A673 (cell line): ENCODE measurements at regions not wholly inside any gene's neighbourhood (a gene's known extent, or its start where the extent isn't known, plus 50 kb on each side); places are given as distances from the start of the nearest gene placed in this dataset.

ENCODE experiments used
- BruUV-seq: library from RNA; stranded (reverse); fragments of 400-500 nt; replicated peaks from 2 replicates; lab custom pipeline; 2021; lab: Mats Ljungman, UMichigan
- CTCF ChIA-PET: fragments of 300-600 bp; sonication (Branson Sonifier 250); formaldehyde crosslinking; loops from one replicate; lab custom pipeline; 2022; ENCODE audit warnings: antibody characterized with exemption; lab: Charles Lee
- POLR2A ChIA-PET: fragments of 300-600 bp; sonication (Branson Sonifier 250); formaldehyde crosslinking; loops from one replicate; lab custom pipeline; 2022; ENCODE audit warnings: antibody characterized with exemption; ENCODE audit not compliant: low non-redundant PET; lab: Charles Lee
- DNase-seq: peaks from one replicate; pipeline ENCODE4 v3.0.0-alpha.2; 2015; ENCODE audit warnings: low spot score
- H3K27ac ChIP-seq: fragments of 200-600 bp; sonication (generic); 2 replicates; pipeline ENCODE4 v1.5.1; 2016; ENCODE audit warnings: mixed run types, low read depth, mild to moderate bottlenecking, mixed read lengths, antibody characterized with exemption, low read length; ENCODE audit not compliant: poor library complexity, severe bottlenecking
- H3K27me3 ChIP-seq: fragments of 200-600 bp; sonication (generic); replicated peaks from 2 replicates; pipeline ENCODE4 v1.6.1; 2017; ENCODE audit warnings: mixed run types, low read depth, mild to moderate bottlenecking, mixed read lengths, antibody characterized with exemption, low read length; ENCODE audit not compliant: insufficient read depth, poor library complexity
- H3K36me3 ChIP-seq: fragments of 200-600 bp; sonication (generic); 2 replicates; pipeline ENCODE4 v1.6.1; 2016; ENCODE audit warnings: mixed run types, mild to moderate bottlenecking, mixed read lengths, antibody characterized with exemption, low read length; ENCODE audit not compliant: insufficient read depth, poor library complexity, severe bottlenecking
- H3K4me1 ChIP-seq: fragments of 200-600 bp; sonication (generic); 2 replicates; pipeline ENCODE4 v1.6.1; 2017; ENCODE audit warnings: mixed run types, mild to moderate bottlenecking, mixed read lengths, antibody characterized with exemption, low read length; ENCODE audit not compliant: insufficient read depth, poor library complexity, severe bottlenecking
- H3K4me3 ChIP-seq: fragments of 200-600 bp; sonication (generic); 2 replicates; pipeline ENCODE4 v1.5.1; 2016; ENCODE audit warnings: low read depth, mixed run types, mild to moderate bottlenecking, mixed read lengths, low read length; ENCODE audit not compliant: poor library complexity, severe bottlenecking
- H3K9me3 ChIP-seq: fragments of 200-600 bp; sonication (generic); 2 replicates; pipeline ENCODE4 v1.6.1; 2016; ENCODE audit warnings: mixed run types, low read depth, mild to moderate bottlenecking, mixed read lengths, antibody characterized with exemption, low read length; ENCODE audit not compliant: poor library complexity, severe bottlenecking
- EZH2 ChIP-seq: fragments of 200-600 bp; sonication (generic); IDR thresholded peaks from 2 replicates; pipeline ENCODE4 v1.6.1; 2017; ENCODE audit warnings: borderline replicate concordance, low read depth, mild to moderate bottlenecking, mixed read lengths, antibody characterized with exemption, low read length; ENCODE audit not compliant: poor library complexity, severe bottlenecking
- intact Hi-C: fragments of 100-400 bp; cut with micrococcal nuclease; formaldehyde crosslinking; loops from one replicate; pipeline ENCODE4 v1.10.0; 2022; ENCODE audit not compliant: unreplicated experiment
- TF ChIP-seq, protein P1 (sequence below): fragments of 300-800, 200-600 bp; sonication (generic); conservative IDR thresholded peaks from 2 replicates; pipeline ENCODE4 v1.5.1; 2017; ENCODE audit warnings: low read depth, mild to moderate bottlenecking, antibody characterized with exemption, low read length, moderate library complexity, mixed read lengths

GRCh38 chr3:25097023-25097422, 331.0 kb upstream of the RARB start:
- ChIA-PET CTCF (no interaction called here), POLR2A (no interaction called here)
- intact Hi-C loops: loop anchor here (10.0 kb wide), 1 partner anchor 498 kb away; no protein-coding TSS in a partner anchor

GRCh38 chr3:25099666-25100065, 328.4 kb upstream of the RARB start:
- no peak for TF ChIP-seq EZH2
- TF ChIP-seq, protein P1, sequence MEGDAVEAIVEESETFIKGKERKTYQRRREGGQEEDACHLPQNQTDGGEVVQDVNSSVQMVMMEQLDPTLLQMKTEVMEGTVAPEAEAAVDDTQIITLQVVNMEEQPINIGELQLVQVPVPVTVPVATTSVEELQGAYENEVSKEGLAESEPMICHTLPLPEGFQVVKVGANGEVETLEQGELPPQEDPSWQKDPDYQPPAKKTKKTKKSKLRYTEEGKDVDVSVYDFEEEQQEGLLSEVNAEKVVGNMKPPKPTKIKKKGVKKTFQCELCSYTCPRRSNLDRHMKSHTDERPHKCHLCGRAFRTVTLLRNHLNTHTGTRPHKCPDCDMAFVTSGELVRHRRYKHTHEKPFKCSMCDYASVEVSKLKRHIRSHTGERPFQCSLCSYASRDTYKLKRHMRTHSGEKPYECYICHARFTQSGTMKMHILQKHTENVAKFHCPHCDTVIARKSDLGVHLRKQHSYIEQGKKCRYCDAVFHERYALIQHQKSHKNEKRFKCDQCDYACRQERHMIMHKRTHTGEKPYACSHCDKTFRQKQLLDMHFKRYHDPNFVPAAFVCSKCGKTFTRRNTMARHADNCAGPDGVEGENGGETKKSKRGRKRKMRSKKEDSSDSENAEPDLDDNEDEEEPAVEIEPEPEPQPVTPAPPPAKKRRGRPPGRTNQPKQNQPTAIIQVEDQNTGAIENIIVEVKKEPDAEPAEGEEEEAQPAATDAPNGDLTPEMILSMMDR: no peak
- CTCF ChIA-PET: no interaction called here
- intact Hi-C loops: loop anchor here (10.0 kb wide), 1 partner anchor 495 kb away; no protein-coding TSS in a partner anchor
- Histone ChIP-seq H3K4me3 (no peak overlapping the region), H3K9me3 (no peaks in the 10 kb centered on the region), H3K27me3 (peaks cover 13% of the 10 kb centered on the region), H3K27ac (no peak overlapping the region), H3K36me3 (no peaks in the 10 kb centered on the region), H3K4me1 (no peaks in the 10 kb centered on the region)
- POLR2A ChIA-PET: no interaction called here
- no TSS peak for BruUV-seq
- no peak for DNase-seq

More at GRCh38 chr3:25097023-25097422, 331.0 kb upstream of the RARB start:
- no peak for DNase-seq
- Histone ChIP-seq H3K27ac (no peak overlapping the region), H3K4me1 (no peaks in the 10 kb centered on the region), H3K4me3 (no peak overlapping the region), H3K36me3 (no peaks in the 10 kb centered on the region), H3K27me3 (peaks cover 22% of the 10 kb centered on the region), H3K9me3 (no peaks in the 10 kb centered on the region)
- no peak for TF ChIP-seq EZH2
- TF ChIP-seq, protein P1: no peak
- no TSS peak for BruUV-seq

DNA sequence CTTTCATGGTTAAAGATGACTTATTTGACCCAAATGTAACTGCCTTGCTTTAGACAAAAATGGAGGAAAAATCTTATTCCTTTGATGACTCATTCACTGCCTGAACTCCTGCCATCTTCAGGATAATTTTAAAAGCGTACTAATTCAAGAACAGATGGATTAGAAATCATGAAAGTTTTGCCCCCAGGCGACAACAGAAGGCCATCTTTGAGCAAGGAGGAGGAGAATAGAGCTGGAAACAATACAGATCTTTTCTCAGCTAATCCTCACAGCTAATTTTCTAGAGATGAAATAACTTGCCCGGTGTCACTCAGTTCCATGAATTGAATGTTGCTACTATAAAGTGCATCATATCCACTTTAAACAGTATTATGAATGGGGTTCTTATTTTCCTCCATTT, 324.7 kb upstream of the RARB start:
- intact Hi-C loops: no loop called here
- H3K36me3 ChIP-seq: no peaks in the 10 kb centered on the region
- DNase-seq: no peak
- ChIA-PET POLR2A (no interaction called here), CTCF (no interaction called here)
- no peak for TF ChIP-seq EZH2
- TF ChIP-seq, protein P1: no peak
- H3K27me3 ChIP-seq: peaks cover 13% of the 10 kb centered on the region
- no peaks in the 10 kb centered on the region for H3K4me1 ChIP-seq
- H3K4me3 ChIP-seq: no peak overlapping the region
- BruUV-seq: no TSS peak
- H3K27ac ChIP-seq: no peak overlapping the region
- no peaks in the 10 kb centered on the region for H3K9me3 ChIP-seq
